MM.1S (cell line): ENCODE measurements at regions not wholly inside any gene's neighbourhood (a gene's known extent, or its start where the extent isn't known, plus 50 kb on each side); places are given as distances from the start of the nearest gene placed in this dataset.
"Not testable (repeated sequence)": the region's sequence is repeated elsewhere in the genome, so short reads cannot be mapped to it uniquely, and the experiment has no call there.

Experiments
- DNase-seq: peaks from one replicate; pipeline ENCODE4 v3.0.0-alpha.2; 2015
- H2AFZ ChIP-seq: fragments of 300-600 bp; sonication (generic); 2 replicates; pipeline ENCODE4 v1.6.0; 2016; ENCODE audit warnings: antibody characterized with exemption, low read length
- H3F3A ChIP-seq: fragments of 300-600 bp; sonication (generic); 2 replicates; pipeline ENCODE4 v1.6.1; 2016; ENCODE audit warnings: mild to moderate bottlenecking, antibody characterized with exemption, low read length, moderate library complexity, mixed read lengths; ENCODE audit not compliant: insufficient read depth
- H3K27ac ChIP-seq: fragments of 300-600 bp; sonication (generic); 2 replicates; pipeline ENCODE4 v1.5.1; 2016; ENCODE audit warnings: mild to moderate bottlenecking, low read length
- H3K27me3 ChIP-seq: fragments of 300-600 bp; sonication (generic); replicated peaks from 2 replicates; pipeline ENCODE4 v1.6.0; 2016; ENCODE audit warnings: low read length; ENCODE audit not compliant: insufficient read depth
- H3K36me3 ChIP-seq: fragments of 300-600 bp; sonication (generic); replicated peaks from 2 replicates; pipeline ENCODE4 v1.6.1; 2016; ENCODE audit warnings: mild to moderate bottlenecking, low read length, mixed read lengths; ENCODE audit not compliant: insufficient read depth
- H3K4me1 ChIP-seq: fragments of 300-600 bp; sonication (generic); 2 replicates; pipeline ENCODE4 v1.6.1; 2016; ENCODE audit warnings: low read length, mixed read lengths
- H3K4me2 ChIP-seq: fragments of 300-600 bp; sonication (generic); 2 replicates; pipeline ENCODE4 v1.6.0; 2016; ENCODE audit warnings: low read depth, low read length
- H3K4me3 ChIP-seq: fragments of 300-600 bp; sonication (generic); 2 replicates; pipeline ENCODE4 v1.5.1; 2016; ENCODE audit warnings: low read length, mixed read lengths
- H3K79me2 ChIP-seq: fragments of 300-600 bp; sonication (generic); 2 replicates; pipeline ENCODE4 v1.6.1; 2016; ENCODE audit warnings: mixed run types, low read length, mixed read lengths
- H3K9ac ChIP-seq: fragments of 300-600 bp; sonication (generic); 2 replicates; pipeline ENCODE4 v1.6.1; 2016; ENCODE audit warnings: low read length, mixed read lengths
- H3K9me2 ChIP-seq: fragments of 300-600 bp; sonication (generic); replicated peaks from 2 replicates; pipeline ENCODE4 v1.6.1; 2016; ENCODE audit warnings: mild to moderate bottlenecking, low read length, mixed read lengths; ENCODE audit not compliant: insufficient read depth
- H3K9me3 ChIP-seq: fragments of 300-600 bp; sonication (generic); replicated peaks from 2 replicates; pipeline ENCODE4 v1.6.1; 2016; ENCODE audit warnings: mild to moderate bottlenecking, low read length, mixed read lengths; ENCODE audit not compliant: insufficient read depth
- H4K20me1 ChIP-seq: fragments of 300-600 bp; sonication (generic); 2 replicates; pipeline ENCODE4 v1.6.1; 2016; ENCODE audit warnings: mild to moderate bottlenecking, low read length, moderate library complexity, mixed read lengths; ENCODE audit not compliant: insufficient read depth
- EZH2 ChIP-seq: fragments of 300-600 bp; sonication (generic); optimal IDR thresholded peaks from 2 replicates; pipeline ENCODE3; 2017; ENCODE audit warnings: low read depth, mild to moderate bottlenecking, antibody characterized with exemption, low read length, mixed read lengths
- EZH2phosphoT487 ChIP-seq: fragments of 300-600 bp; sonication (generic); IDR thresholded peaks from 2 replicates; pipeline ENCODE4 v1.6.1; 2018; ENCODE audit warnings: antibody characterized with exemption, low read length
- TF ChIP-seq, protein P1 (sequence below): fragments of 300-600 bp; sonication (generic); IDR thresholded peaks from 2 replicates; pipeline ENCODE4 v1.5.1; 2016; ENCODE audit warnings: antibody characterized with exemption, low read length, mixed read lengths

DNA sequence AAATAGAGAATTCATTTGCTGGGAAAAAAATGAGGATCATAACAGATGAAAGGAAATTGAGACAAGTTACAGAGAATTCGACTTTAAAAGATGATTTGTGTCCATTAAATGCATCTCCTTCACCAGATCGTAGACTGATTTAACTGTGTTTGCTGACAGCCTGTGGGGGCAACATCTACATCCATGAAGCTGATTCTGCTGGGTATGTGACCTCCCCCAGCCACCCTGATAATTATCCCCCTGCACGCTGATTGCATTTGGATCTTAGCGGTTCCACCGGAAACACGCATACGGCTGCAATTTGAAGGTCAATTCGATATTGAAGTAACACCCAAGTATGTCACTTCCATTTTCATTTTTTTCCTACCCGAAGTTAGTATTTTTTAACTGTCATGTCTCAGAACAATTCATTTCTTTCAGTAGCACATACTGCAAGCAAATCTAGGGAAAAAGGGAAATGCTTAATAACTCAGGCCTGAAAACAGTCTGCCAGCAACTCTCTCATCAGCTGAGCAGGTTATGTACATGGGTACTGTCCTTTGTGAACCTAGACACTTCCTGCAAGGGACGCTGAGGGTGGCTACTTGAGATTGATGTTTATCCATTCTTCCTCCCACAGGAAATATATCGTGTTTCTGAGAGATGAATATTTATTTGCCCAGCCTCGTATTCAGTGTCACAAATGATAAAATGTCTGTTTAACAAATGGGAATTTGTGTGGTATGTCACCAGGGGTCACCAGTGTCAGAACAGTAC lies 134.9 kb downstream of the ZNF22 start:
- H3K4me2 ChIP-seq: no peak overlapping the region

DNA sequence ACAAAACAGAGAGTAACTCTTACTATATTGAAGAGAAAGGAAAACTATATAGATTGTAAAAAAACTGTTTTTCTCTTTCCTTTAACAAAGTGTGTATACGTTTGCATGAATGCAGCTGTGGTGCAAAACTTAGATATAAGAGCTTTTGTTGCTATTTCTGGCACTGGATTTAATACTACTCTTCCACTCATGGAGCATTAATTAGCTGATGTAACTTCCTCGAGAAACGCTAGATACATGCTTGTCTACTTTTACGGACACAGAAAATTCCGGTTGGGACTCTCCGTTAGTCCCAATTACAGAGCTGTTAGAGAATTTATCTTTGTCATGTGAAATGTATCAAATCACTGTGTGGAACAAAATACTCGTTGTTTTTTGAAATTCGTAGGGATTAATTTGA lies 135.5 kb downstream of the ZNF22 start:
- no peaks in the 10 kb centered on the region for H3K4me1 ChIP-seq
- H3K36me3 ChIP-seq: no peaks in the 10 kb centered on the region
- no peaks in the 10 kb centered on the region for H3K9me3 ChIP-seq
- H3K27me3 ChIP-seq: no peaks in the 10 kb centered on the region
- TF ChIP-seq, protein P1, sequence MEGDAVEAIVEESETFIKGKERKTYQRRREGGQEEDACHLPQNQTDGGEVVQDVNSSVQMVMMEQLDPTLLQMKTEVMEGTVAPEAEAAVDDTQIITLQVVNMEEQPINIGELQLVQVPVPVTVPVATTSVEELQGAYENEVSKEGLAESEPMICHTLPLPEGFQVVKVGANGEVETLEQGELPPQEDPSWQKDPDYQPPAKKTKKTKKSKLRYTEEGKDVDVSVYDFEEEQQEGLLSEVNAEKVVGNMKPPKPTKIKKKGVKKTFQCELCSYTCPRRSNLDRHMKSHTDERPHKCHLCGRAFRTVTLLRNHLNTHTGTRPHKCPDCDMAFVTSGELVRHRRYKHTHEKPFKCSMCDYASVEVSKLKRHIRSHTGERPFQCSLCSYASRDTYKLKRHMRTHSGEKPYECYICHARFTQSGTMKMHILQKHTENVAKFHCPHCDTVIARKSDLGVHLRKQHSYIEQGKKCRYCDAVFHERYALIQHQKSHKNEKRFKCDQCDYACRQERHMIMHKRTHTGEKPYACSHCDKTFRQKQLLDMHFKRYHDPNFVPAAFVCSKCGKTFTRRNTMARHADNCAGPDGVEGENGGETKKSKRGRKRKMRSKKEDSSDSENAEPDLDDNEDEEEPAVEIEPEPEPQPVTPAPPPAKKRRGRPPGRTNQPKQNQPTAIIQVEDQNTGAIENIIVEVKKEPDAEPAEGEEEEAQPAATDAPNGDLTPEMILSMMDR: no peak
- no peak for TF ChIP-seq EZH2phosphoT487
- no peak for TF ChIP-seq EZH2
- H3K9me2 ChIP-seq: no peaks in the 10 kb centered on the region
- no peak overlapping the region for H3K27ac ChIP-seq
- H3K4me3 ChIP-seq: no peak overlapping the region
- H3K79me2 ChIP-seq: no peaks in the 10 kb centered on the region
- H4K20me1 ChIP-seq: no peaks in the 10 kb centered on the region
- no peaks in the 10 kb centered on the region for H3F3A ChIP-seq
- no peak for DNase-seq
- no peak overlapping the region for H3K9ac ChIP-seq
- H2AFZ ChIP-seq: no peak overlapping the region
- H3K4me2 ChIP-seq: no peak overlapping the region

More for the DNA sequence above, 134.9 kb downstream of the ZNF22 start:
- Histone ChIP-seq H3K27ac (no peak overlapping the region), H3K9me2 (no peaks in the 10 kb centered on the region), H3K27me3 (no peaks in the 10 kb centered on the region), H3K36me3 (no peaks in the 10 kb centered on the region), H3K4me3 (no peak overlapping the region), H3K4me1 (no peaks in the 10 kb centered on the region), H4K20me1 (no peaks in the 10 kb centered on the region), H3F3A (no peaks in the 10 kb centered on the region), H3K9ac (no peak overlapping the region), H2AFZ (no peak overlapping the region), H3K9me3 (no peaks in the 10 kb centered on the region), H3K79me2 (no peaks in the 10 kb centered on the region)
- DNase-seq: no peak
- TF ChIP-seq, protein P1: no peak
- no peak for TF ChIP-seq EZH2
- no peak for TF ChIP-seq EZH2phosphoT487

DNA sequence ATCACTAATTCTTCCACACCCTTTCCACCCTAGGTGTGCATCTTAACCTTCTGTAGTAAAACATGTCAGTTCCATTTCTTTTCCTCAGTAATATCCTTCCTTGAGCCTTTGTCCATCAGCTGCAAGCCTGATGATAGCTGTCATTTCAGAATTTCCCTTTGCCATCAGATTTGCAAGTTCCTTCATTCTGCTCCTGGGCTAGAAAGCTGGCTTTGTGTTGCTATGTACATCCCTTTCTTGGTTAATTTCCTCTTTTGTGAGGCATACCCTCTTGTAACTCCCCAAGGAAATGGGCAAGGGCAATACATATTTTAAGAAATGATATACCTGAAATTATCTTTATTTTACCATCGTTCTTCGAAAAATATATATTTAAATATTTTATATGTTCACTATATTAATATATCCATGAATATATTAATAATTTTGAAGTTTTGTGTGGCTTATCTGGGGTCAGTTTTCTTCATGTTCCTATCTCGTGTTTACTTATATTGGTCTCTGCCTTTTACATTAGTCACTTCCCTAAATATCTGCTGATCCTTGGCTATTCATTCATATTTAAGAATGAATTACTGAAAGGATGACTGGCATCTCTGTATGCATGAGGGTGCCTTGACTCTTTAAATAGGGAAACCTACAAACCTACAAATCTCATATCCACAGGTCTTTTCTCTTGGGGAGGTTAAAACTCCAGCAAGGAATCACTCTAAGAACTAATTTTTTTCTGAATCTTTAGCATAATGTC lies 143.8 kb downstream of the ZNF22 start:
- H3K9ac ChIP-seq: no peak overlapping the region
- H3K9me2 ChIP-seq: no peaks in the 10 kb centered on the region
- TF ChIP-seq EZH2: no peak
- no peak for TF ChIP-seq EZH2phosphoT487
- TF ChIP-seq, protein P1: no peak
- H3K27ac ChIP-seq: no peak overlapping the region
- H3K9me3 ChIP-seq: no peaks in the 10 kb centered on the region
- H3F3A ChIP-seq: no peaks in the 10 kb centered on the region
- no peak overlapping the region for H2AFZ ChIP-seq
- H4K20me1 ChIP-seq: no peaks in the 10 kb centered on the region
- H3K79me2 ChIP-seq: no peaks in the 10 kb centered on the region
- H3K27me3 ChIP-seq: no peaks in the 10 kb centered on the region
- no peaks in the 10 kb centered on the region for H3K36me3 ChIP-seq
- no peak for DNase-seq
- no peaks in the 10 kb centered on the region for H3K4me1 ChIP-seq
- H3K4me3 ChIP-seq: no peak overlapping the region
- no peak overlapping the region for H3K4me2 ChIP-seq

DNA sequence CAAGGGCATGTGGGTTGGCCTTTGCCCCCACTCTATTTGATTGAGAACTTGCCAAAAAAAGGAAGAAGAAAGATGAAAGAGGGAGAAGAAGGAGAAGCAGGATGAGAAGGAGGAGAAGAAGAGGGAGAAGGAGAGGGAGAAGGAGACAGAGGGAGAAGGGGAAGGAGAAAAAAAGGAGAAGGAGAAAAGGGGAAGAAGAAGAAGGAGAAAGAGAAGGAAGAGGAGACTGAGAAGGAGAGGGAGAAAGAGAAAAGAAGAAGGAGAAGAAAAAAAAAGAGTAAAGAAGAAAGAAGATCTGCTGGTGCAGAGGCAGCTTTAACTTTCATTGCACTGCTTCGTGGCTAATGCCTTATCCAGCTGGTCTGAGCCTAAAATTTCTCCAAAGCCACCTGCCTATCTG lies 144.4 kb downstream of the ZNF22 start:
- not testable (repeated sequence) for DNase-seq, H3K4me1 ChIP-seq, H3K79me2 ChIP-seq, H3F3A ChIP-seq, H3K9ac ChIP-seq, H3K4me3 ChIP-seq, H3K4me2 ChIP-seq, H3K9me2 ChIP-seq, H2AFZ ChIP-seq, H3K9me3 ChIP-seq, H4K20me1 ChIP-seq, H3K36me3 ChIP-seq, H3K27me3 ChIP-seq, H3K27ac ChIP-seq
